ENCODE measurements at regions not wholly inside any gene's neighbourhood (a gene's known extent, or its start where the extent isn't known, plus 50 kb on each side); places are given as distances from the start of the nearest gene placed in this dataset.

- H3K9me3 ChIP-seq = no peaks in the 10 kb centered on the region
- TF ChIP-seq CTCF (IDR thresholded peaks at IDR 0.05) = no peak
- no peak for DNase-seq
- H3K36me3 ChIP-seq = no peaks in the 10 kb centered on the region
- no peaks in the 10 kb centered on the region for H3K4me1 ChIP-seq
- no peak overlapping the region for H3K27ac ChIP-seq
- no peak overlapping the region for H3K4me3 ChIP-seq
- H3K27me3 ChIP-seq = no peaks in the 10 kb centered on the region
- intact Hi-C loops (cut with DNase I; ENCODE audit: low total_unique reads) = no loop called here
Observed at GRCh38 chr11:98630736-98631135, 390.0 kb upstream of the CNTN5 start.

GRCh38 chr11:98657711-98658110 lies 363.0 kb upstream of the CNTN5 start:
- no peak for DNase-seq
- no peak for TF ChIP-seq CTCF (IDR thresholded peaks at IDR 0.05)
- H3K27ac ChIP-seq = no peak overlapping the region
- H3K4me3 ChIP-seq = no peak overlapping the region
- no peaks in the 10 kb centered on the region for H3K27me3 ChIP-seq
- H3K4me1 ChIP-seq = no peaks in the 10 kb centered on the region
- H3K9me3 ChIP-seq = no peaks in the 10 kb centered on the region
- intact Hi-C loops (cut with DNase I; ENCODE audit: low total_unique reads) = no loop called here
- H3K36me3 ChIP-seq = no peaks in the 10 kb centered on the region

- no peaks in the 10 kb centered on the region for H3K27me3 ChIP-seq
- no peak overlapping the region for H3K4me3 ChIP-seq
- H3K27ac ChIP-seq = no peak overlapping the region
- TF ChIP-seq CTCF (IDR thresholded peaks at IDR 0.05) = no peak
- H3K9me3 ChIP-seq = no peaks in the 10 kb centered on the region
- intact Hi-C loops (cut with DNase I; ENCODE audit: low total_unique reads) = no loop called here
- DNase-seq = no peak
- no peaks in the 10 kb centered on the region for H3K4me1 ChIP-seq
- H3K36me3 ChIP-seq = no peaks in the 10 kb centered on the region
Observed at GRCh38 chr11:98659431-98659830, 361.3 kb upstream of the CNTN5 start.

GRCh38 chr11:98674390-98674789 lies 346.4 kb upstream of the CNTN5 start:
- TF ChIP-seq CTCF (IDR thresholded peaks at IDR 0.05) = no peak
- H3K4me1 ChIP-seq = no peaks in the 10 kb centered on the region
- no peak overlapping the region for H3K4me3 ChIP-seq
- H3K27me3 ChIP-seq = no peaks in the 10 kb centered on the region
- DNase-seq = no peak
- H3K27ac ChIP-seq = no peak overlapping the region
- H3K9me3 ChIP-seq = no peaks in the 10 kb centered on the region
- intact Hi-C loops (cut with DNase I; ENCODE audit: low total_unique reads) = no loop called here
- H3K36me3 ChIP-seq = no peaks in the 10 kb centered on the region

GRCh38 chr11:98679673-98680072 lies 341.1 kb upstream of the CNTN5 start:
- Histone ChIP-seq H3K4me3 (no peak overlapping the region), H3K9me3 (no peaks in the 10 kb centered on the region), H3K36me3 (no peaks in the 10 kb centered on the region), H3K4me1 (no peaks in the 10 kb centered on the region), H3K27me3 (no peaks in the 10 kb centered on the region), H3K27ac (no peak overlapping the region)
- no peak for DNase-seq
- intact Hi-C loops (cut with DNase I; ENCODE audit: low total_unique reads) = no loop called here
- TF ChIP-seq CTCF (IDR thresholded peaks at IDR 0.05) = no peak

GRCh38 chr11:98701541-98701940 lies 319.2 kb upstream of the CNTN5 start:
- intact Hi-C loops (cut with DNase I; ENCODE audit: low total_unique reads) = no loop called here
- H3K36me3 ChIP-seq = no peaks in the 10 kb centered on the region
- H3K4me1 ChIP-seq = no peaks in the 10 kb centered on the region
- H3K9me3 ChIP-seq = no peaks in the 10 kb centered on the region
- no peaks in the 10 kb centered on the region for H3K27me3 ChIP-seq
- no peak for TF ChIP-seq CTCF (IDR thresholded peaks at IDR 0.05)
- DNase-seq = no peak
- H3K4me3 ChIP-seq = no peak overlapping the region
- no peak overlapping the region for H3K27ac ChIP-seq

All from tibial artery (tissue), 4 donors.